22Rv1 (cell line): ENCODE measurements at regions not wholly inside any gene's neighbourhood (a gene's known extent, or its start where the extent isn't known, plus 50 kb on each side); places are given as distances from the start of the nearest gene placed in this dataset.

Experiments used
- CTCF ChIP-seq: fragments of 450-650 bp; IDR thresholded peaks from 2 replicates; pipeline ENCODE4 v1.5.1; 2017; ENCODE audit warnings: mild to moderate bottlenecking
- ZFX ChIP-seq: fragments of 450-650 bp; IDR thresholded peaks from 2 replicates; pipeline ENCODE4 v1.6.1; 2017; ENCODE audit warnings: antibody characterized with exemption, borderline replicate concordance

- no peak for TF ChIP-seq CTCF
- no peak for TF ChIP-seq ZFX
These were observed 115.9 kb downstream of the HPGD start for GRCh38 chr4:174406383-174406782.
